HAP-1 (cell line): ENCODE measurements at regions not wholly inside any gene's neighbourhood (a gene's known extent, or its start where the extent isn't known, plus 50 kb on each side); places are given as distances from the start of the nearest gene placed in this dataset.

Source experiments
- DNase-seq, 2 experiments: peaks; one replicate each; pipeline ENCODE4 v3.0.0-alpha.2; 2016 to 2020; ENCODE audit warnings: low spot score in 2 of 2
- H3K27me3 ChIP-seq: fragments of 250-450 bp; sonication (Bioruptor Pico); 2 replicates; pipeline ENCODE4 v1.5.1; 2020; ENCODE audit warnings: low read depth, mild to moderate bottlenecking, moderate library complexity
- H3K36me3 ChIP-seq: fragments of 250-450 bp; sonication (Bioruptor Pico); replicated peaks from 2 replicates; pipeline ENCODE4 v1.5.1; 2020; ENCODE audit warnings: mild to moderate bottlenecking
- H3K4me1 ChIP-seq: fragments of 250-450 bp; sonication (Bioruptor Pico); 2 replicates; pipeline ENCODE4 v1.5.1; 2020; ENCODE audit warnings: mild to moderate bottlenecking
- H3K4me3 ChIP-seq: fragments of 250-450 bp; sonication (Bioruptor Pico); 2 replicates; pipeline ENCODE4 v1.5.1; 2020; ENCODE audit warnings: mild to moderate bottlenecking, moderate library complexity
- H3K9me3 ChIP-seq: fragments of 250-450 bp; sonication (Bioruptor Pico); 2 replicates; pipeline ENCODE4 v1.5.1; 2020; ENCODE audit warnings: mild to moderate bottlenecking, moderate library complexity
- in situ Hi-C: fragments of 300-500 bp; cut with MboI; formaldehyde crosslinking; loops from 3 replicates; pipeline ENCODE4 v1.14.3; 2020; ENCODE audit warnings: low sequenced_read_pairs, inconsistent platforms, mixed read lengths

DNA sequence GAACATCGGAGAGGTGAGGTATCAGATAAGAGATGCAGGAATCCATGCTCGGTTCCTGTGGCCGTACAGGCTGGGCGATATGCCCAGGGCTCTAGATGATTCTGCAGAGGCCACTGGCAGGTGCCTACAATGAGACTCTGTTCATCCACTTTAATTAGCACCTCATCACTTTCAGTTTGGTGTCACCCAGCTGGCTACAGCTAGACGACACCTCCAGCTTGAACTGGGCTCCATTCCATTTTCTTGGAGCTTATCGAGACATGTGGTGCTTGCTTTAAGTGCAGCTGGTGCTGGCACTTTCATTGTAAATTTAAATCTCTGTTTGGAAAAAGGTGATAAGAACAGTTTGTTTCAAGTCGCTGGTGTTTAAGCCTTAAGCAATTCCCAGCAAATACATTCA, 322.5 kb upstream of the ADGRL2 start:
- DNase-seq, result no peak
- no peaks in the 10 kb centered on the region for H3K9me3 ChIP-seq
- in situ Hi-C loops, result no loop called here
- no peaks in the 10 kb centered on the region for H3K4me1 ChIP-seq
- no peak overlapping the region for H3K4me3 ChIP-seq
- no peaks in the 10 kb centered on the region for H3K36me3 ChIP-seq
- no peaks in the 10 kb centered on the region for H3K27me3 ChIP-seq

DNA sequence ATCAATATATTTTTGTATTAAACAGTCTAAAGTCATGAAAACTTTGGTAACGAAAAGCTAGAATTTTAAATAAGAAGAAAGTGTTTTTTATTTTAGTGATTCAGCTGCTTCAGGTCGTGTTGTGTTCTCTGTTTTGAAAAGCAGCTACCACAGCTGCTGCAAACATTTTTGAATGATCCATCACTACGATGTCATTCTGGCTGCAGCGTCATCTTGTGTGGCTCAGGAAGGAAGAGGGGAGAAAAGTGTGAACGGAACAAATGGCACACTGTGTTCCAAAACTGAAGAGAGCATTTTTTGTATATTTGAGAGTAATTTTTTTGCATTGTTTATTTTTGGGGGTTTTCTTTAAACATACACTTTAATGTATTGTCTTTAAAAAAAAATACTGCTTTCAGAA, 323.0 kb upstream of the ADGRL2 start:
- H3K4me1 ChIP-seq, result no peaks in the 10 kb centered on the region
- in situ Hi-C loops, result no loop called here
- H3K9me3 ChIP-seq, result no peaks in the 10 kb centered on the region
- DNase-seq, result no peak
- no peaks in the 10 kb centered on the region for H3K27me3 ChIP-seq
- H3K36me3 ChIP-seq, result no peaks in the 10 kb centered on the region
- H3K4me3 ChIP-seq, result no peak overlapping the region

DNA sequence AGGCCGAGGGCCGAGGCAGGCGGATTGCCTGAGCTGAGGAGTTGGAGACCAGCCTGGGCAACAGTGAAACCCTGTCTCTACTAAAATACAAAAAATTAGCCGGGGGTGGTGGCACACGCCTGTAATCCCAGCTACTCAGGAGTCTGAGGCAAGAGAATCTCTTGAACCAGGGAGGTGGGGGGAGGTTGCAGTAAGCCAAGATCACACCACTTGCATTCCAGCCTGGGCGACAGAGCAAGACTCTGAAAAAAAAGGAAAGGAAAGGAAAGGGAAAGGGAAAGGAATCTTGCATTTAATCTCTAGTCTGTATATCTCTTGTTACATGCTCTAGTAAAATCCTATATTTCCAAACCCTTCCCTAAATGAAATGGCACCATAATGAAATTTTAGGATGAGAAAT, 328.3 kb upstream of the ADGRL2 start:
- in situ Hi-C loops, result no loop called here
- Histone ChIP-seq H3K36me3 (no peaks in the 10 kb centered on the region), H3K4me1 (peaks cover 3% of the 10 kb centered on the region), H3K9me3 (no peaks in the 10 kb centered on the region), H3K4me3 (no peak overlapping the region), H3K27me3 (no peaks in the 10 kb centered on the region)
- no peak for DNase-seq

DNA sequence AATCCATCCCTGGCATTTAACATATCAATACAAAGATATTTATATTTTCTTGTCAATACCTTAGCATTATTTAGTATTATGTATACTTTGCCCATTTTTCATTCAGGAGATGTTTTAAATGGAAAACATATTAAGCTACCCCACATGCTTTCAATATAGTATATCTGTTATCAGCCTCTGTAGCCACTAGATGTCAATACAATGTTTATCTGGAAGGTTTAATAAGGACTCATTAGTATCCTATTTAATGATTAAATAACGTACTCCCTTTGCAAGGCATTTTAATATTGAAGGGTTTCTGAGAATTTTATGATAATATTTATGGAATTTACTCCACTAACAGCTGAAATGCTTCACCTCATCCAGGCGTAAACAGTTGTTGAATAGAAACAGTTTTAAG, 329.5 kb upstream of the ADGRL2 start:
- Histone ChIP-seq H3K27me3 (no peaks in the 10 kb centered on the region), H3K4me3 (no peak overlapping the region), H3K36me3 (no peaks in the 10 kb centered on the region), H3K4me1 (peaks cover 8% of the 10 kb centered on the region), H3K9me3 (no peaks in the 10 kb centered on the region)
- DNase-seq, result no peak
- in situ Hi-C loops, result no loop called here

GRCh38 chr1:81470275-81470674, 330.5 kb upstream of the ADGRL2 start:
- Histone ChIP-seq H3K4me3 (no peak overlapping the region), H3K27me3 (no peaks in the 10 kb centered on the region), H3K4me1 (peaks cover 8% of the 10 kb centered on the region), H3K9me3 (no peaks in the 10 kb centered on the region), H3K36me3 (no peaks in the 10 kb centered on the region)
- in situ Hi-C loops, result no loop called here
- no peak for DNase-seq

GRCh38 chr1:81467383-81467782, 333.4 kb upstream of the ADGRL2 start:
- DNase-seq, result peak in 1 of 2 experiments; percentile 21
- in situ Hi-C loops, result no loop called here
- Histone ChIP-seq H3K36me3 (no peaks in the 10 kb centered on the region), H3K9me3 (no peaks in the 10 kb centered on the region), H3K27me3 (no peaks in the 10 kb centered on the region), H3K4me1 (peaks cover 11% of the 10 kb centered on the region), H3K4me3 (no peak overlapping the region)

GRCh38 chr1:81466961-81467360, 333.8 kb upstream of the ADGRL2 start:
- DNase-seq, result peak in 1 of 2 experiments; percentile 17
- in situ Hi-C loops, result no loop called here
- Histone ChIP-seq H3K27me3 (no peaks in the 10 kb centered on the region), H3K4me1 (peaks cover 11% of the 10 kb centered on the region), H3K9me3 (no peaks in the 10 kb centered on the region), H3K36me3 (no peaks in the 10 kb centered on the region), H3K4me3 (no peak overlapping the region)

GRCh38 chr1:81463936-81464837, 336.5 kb upstream of the ADGRL2 start:
- Histone ChIP-seq H3K4me3 (no peak overlapping the region), H3K27me3 (no peaks in the 10 kb centered on the region), H3K4me1 (peaks cover 11% of the 10 kb centered on the region), H3K36me3 (no peaks in the 10 kb centered on the region), H3K9me3 (no peaks in the 10 kb centered on the region)
- in situ Hi-C loops, result no loop called here
- DNase-seq, result peak in 1 of 2 experiments; percentile 4

GRCh38 chr1:81459043-81459442, 341.7 kb upstream of the ADGRL2 start:
- H3K27me3 ChIP-seq, result no peaks in the 10 kb centered on the region
- in situ Hi-C loops, result no loop called here
- no peak for DNase-seq
- no peaks in the 10 kb centered on the region for H3K9me3 ChIP-seq
- no peaks in the 10 kb centered on the region for H3K36me3 ChIP-seq
- peaks cover 8% of the 10 kb centered on the region for H3K4me1 ChIP-seq
- no peak overlapping the region for H3K4me3 ChIP-seq

- H3K27me3 ChIP-seq, result no peaks in the 10 kb centered on the region
- DNase-seq, result no peak
- in situ Hi-C loops, result no loop called here
Measured at GRCh38 chr1:81458186-81458585, 342.5 kb upstream of the ADGRL2 start.

GRCh38 chr1:81455481-81455880, 345.3 kb upstream of the ADGRL2 start:
- Histone ChIP-seq H3K9me3 (no peaks in the 10 kb centered on the region), H3K36me3 (no peaks in the 10 kb centered on the region), H3K4me1 (peaks cover 27% of the 10 kb centered on the region), H3K27me3 (no peaks in the 10 kb centered on the region), H3K4me3 (no peak overlapping the region)
- no peak for DNase-seq
- in situ Hi-C loops, result no loop called here

More at GRCh38 chr1:81458186-81458585, 342.5 kb upstream of the ADGRL2 start:
- H3K36me3 ChIP-seq, result no peaks in the 10 kb centered on the region
- H3K4me3 ChIP-seq, result no peak overlapping the region
- H3K4me1 ChIP-seq, result peaks cover 13% of the 10 kb centered on the region
- no peaks in the 10 kb centered on the region for H3K9me3 ChIP-seq

GRCh38 chr1:81453971-81454370, 346.8 kb upstream of the ADGRL2 start:
- H3K4me1 ChIP-seq, result peaks cover 27% of the 10 kb centered on the region
- no peaks in the 10 kb centered on the region for H3K27me3 ChIP-seq
- no peak overlapping the region for H3K4me3 ChIP-seq
- peak in 1 of 2 experiments; percentile 98 for DNase-seq
- no peaks in the 10 kb centered on the region for H3K36me3 ChIP-seq
- in situ Hi-C loops, result no loop called here
- no peaks in the 10 kb centered on the region for H3K9me3 ChIP-seq

GRCh38 chr1:81453367-81453703, 347.4 kb upstream of the ADGRL2 start:
- no peaks in the 10 kb centered on the region for H3K9me3 ChIP-seq
- no peak overlapping the region for H3K4me3 ChIP-seq
- H3K36me3 ChIP-seq, result no peaks in the 10 kb centered on the region
- peak in 1 of 2 experiments; percentile 67 for DNase-seq
- H3K4me1 ChIP-seq, result peaks cover 27% of the 10 kb centered on the region
- H3K27me3 ChIP-seq, result no peaks in the 10 kb centered on the region
- in situ Hi-C loops, result no loop called here

- DNase-seq, result peak in 1 of 2 experiments; percentile 23
- Histone ChIP-seq H3K4me1 (peaks cover 27% of the 10 kb centered on the region), H3K27me3 (no peaks in the 10 kb centered on the region), H3K4me3 (no peak overlapping the region), H3K36me3 (no peaks in the 10 kb centered on the region), H3K9me3 (no peaks in the 10 kb centered on the region)
- in situ Hi-C loops, result no loop called here
Measured at GRCh38 chr1:81452693-81453366, 347.9 kb upstream of the ADGRL2 start.
